ENCODE measurements at regions not wholly inside any gene's neighbourhood (a gene's known extent, or its start where the extent isn't known, plus 50 kb on each side); places are given as distances from the start of the nearest gene placed in this dataset.

DNA sequence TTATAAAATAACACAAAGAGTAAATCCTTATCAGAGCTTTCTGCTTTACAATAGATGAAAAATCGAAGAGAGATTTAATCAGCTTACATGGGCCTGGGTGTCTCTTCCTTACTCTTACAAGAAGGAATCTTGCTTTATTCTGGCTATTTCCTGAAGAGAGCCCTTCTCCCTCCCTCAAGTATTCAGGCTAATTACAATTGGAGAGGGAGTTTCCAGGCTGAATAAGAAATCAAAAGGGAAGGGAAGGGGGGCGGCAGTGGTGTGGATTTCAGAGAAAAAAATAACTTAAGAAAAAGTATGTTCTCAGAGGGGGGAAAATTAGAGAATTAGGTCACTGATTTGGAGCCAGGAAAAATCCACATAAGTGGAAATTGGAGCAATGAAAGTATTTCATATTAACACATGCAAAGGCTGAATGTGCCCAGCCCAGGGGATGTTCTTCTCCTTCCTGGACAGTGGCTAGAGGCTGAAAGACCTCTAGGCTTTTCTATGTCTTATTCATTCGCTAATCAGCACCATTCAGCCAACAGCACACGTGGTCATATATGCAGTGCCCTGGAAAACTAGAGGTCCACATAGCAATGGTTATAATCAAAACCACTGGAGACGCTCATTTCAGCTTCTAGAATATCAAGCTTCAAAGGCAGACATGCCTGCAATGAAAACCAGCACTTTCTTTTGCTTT lies 158.9 kb upstream of the BTG1 start:
- DNase-seq (ENCODE audit: low read depth) = no peak

DNA sequence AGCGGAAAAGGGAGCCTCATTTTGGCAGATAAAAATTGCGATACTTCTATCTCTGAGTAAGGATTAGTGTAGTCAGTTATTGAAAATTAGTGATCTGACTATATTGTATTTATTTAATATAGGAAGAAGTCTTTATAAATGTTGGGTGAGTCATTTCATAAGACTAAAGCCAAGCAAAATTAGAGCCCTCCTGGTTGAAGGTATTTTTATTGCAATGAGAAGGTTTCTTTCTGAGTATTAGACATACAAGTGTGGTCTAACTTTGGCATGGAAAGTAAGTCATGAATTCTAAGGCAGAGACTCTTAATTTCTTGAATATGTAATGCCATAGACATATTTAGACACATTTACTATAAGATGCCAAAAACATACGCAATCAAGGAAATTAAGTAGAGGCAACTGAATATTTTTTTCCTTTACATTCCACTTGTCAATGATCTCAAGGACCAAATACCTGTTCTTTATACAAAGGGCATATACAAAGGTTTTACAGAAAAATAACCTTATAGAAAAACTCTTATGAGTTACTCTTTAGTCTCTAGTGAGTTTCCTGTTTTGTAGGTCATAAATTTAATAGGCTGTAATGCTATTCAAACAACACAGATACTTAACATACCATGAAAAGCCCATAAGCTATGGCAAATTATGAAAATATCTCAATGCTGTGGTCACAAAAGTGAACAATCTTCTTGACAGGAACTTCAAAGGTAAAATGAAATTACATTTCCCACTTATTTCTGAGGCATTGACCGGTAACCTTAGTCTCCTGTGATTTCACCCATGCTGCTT lies 156.6 kb upstream of the BTG1 start:
- DNase-seq (ENCODE audit: low read depth) = no peak

DNA sequence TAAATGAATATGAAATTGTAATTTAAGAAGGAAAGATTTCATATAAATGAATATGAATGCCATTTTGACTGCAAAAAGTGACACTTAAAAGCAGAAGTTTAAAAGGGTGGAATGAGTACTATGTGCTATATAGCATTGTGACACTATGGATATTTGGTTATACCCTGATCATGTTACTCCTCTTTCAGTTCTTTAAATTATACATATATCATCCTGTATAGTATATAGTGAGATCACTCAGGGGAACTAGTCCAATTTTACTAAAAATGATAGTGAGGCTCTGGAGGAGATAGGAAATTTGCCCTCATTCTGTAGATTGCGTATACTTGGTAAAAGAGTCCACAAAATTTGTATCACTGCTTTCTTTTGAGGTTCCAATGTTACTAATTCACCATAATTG lies 155.7 kb upstream of the BTG1 start:
- no peak for DNase-seq (ENCODE audit: low read depth)

DNA sequence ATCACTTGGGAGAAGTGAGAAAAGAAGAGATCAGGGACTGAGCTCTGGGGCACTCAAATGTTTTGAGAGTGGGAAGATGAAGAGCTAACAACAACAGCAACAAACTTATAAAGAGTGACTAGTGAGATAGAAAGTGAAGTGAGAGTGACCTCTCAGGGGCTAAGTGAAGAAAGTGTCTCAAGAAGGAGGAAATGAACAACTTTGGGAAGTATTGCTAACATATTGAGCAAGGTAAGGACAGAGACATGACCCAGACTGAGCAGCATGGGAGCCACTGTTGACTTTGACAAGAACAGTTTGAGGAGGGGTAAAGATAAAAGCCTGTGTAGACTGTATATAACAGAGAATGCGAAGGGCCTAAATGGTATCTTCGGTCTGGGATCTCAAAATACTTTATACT lies 155.1 kb upstream of the BTG1 start:
- DNase-seq (ENCODE audit: low read depth) = no peak

DNA sequence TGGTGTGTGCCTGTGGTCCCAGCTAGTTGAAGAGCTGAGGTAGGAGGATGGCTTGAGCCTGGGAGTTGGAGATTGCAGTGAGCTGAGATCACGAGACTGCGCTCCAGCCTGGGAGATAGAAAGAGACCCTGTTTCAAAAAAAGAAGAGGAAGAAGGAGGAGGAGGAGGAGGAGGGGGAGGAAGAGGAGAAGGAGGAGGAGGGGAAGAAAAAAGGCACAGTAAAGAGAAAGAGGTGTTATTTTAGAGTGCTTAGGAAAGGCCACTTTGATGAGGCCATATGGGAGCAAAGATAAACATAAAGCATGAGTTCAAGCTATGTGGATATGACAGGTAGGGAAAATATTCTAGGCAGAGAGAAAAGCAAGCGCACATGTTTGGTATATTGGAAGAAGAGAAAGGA lies 154.1 kb upstream of the BTG1 start:
- no peak for DNase-seq (ENCODE audit: low read depth)

DNA sequence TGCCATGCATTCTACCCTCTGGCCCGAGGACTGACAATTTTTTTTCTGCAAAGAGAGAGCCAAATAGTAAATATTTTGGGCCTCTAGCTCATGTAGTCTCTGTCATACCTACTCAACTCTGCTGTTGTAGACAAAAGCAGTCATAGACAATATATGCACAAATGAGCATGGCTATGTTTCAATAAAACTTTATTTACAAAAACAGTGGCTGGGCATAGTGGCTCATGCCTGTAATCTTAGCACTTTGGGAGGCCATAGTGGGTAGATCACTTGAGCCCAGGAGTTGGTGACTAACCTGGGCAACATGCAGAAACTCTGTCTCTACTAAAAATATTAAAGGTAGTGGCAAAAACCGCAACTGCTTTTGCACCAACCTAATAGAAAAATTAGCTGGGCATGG lies 153.7 kb upstream of the BTG1 start:
- no peak for DNase-seq (ENCODE audit: low read depth)

DNA sequence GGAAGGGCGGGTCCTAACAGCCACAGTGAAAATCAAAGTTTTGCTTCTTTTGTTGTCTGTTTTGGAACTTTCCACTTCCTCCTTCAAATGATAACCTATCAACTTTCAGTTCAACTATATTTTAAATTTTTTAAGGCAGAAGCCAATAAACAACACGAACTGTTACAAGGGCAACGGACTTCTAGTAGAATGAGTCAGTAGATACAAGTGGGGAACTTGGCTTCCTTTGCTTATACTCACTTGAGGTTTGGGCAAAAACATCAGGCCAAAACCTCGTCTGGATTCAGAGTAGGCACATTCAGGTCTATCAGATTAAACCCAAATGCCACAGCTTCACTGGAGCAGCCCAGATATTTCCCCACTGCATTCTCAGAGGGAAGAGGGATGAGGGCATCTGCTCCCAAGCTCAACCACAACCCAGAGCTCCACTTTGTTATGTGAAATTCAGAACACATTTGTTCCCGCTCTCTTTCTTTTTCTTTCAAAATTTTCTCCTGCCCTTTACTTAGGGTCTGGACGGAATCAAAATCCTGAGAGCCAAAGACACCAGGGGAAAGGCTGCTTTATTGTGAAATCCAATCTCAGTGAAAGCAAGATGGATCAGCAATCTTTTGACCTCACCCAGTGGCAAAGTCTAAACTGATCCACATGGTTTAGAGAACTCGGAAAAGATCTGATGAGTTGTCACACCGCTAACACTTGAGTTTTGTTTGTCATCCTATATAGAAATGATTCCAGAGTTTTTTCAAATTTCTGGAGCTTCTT lies 152.5 kb upstream of the BTG1 start:
- DNase-seq (ENCODE audit: low read depth) = peak; percentile 62

DNA sequence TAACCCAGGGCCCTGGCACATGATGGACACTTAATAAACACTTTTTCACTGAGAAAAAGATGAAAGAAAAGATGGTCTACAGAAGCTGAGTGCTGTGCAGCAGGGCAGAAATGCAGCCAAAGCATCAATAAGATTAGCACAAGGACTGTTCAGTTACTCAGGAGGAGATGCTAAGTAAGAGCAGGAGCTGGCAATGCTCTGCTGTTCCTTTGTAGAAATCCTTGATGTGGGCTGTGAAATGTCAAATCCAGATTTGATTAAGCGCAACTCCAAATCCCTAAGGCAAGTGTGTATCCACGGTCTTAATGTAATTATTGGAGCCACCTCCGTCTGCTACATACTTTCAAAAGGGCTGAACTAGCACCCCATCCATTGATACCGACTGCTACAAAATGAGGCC lies 151.8 kb upstream of the BTG1 start:
- DNase-seq (ENCODE audit: low read depth) = no peak

DNA sequence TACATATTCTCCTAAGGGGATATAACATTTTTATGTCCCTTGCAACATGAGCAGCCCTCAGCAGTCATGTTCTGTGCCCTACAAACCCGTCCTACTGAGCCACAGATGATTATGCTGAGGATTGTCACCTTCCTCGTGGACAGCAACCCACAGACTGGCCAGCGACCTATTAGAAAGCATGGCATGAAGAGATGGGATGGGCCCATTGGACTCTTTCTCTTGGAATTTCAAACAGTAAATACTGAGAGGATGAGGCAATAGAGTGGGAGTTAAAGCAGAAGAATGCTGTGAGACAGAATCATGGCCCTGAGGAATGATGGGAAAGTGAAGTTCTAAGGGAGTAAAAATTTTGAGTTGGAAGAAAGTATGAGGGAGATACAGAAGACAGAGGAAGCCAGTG lies 149.9 kb upstream of the BTG1 start:
- no peak for DNase-seq (ENCODE audit: low read depth)

DNA sequence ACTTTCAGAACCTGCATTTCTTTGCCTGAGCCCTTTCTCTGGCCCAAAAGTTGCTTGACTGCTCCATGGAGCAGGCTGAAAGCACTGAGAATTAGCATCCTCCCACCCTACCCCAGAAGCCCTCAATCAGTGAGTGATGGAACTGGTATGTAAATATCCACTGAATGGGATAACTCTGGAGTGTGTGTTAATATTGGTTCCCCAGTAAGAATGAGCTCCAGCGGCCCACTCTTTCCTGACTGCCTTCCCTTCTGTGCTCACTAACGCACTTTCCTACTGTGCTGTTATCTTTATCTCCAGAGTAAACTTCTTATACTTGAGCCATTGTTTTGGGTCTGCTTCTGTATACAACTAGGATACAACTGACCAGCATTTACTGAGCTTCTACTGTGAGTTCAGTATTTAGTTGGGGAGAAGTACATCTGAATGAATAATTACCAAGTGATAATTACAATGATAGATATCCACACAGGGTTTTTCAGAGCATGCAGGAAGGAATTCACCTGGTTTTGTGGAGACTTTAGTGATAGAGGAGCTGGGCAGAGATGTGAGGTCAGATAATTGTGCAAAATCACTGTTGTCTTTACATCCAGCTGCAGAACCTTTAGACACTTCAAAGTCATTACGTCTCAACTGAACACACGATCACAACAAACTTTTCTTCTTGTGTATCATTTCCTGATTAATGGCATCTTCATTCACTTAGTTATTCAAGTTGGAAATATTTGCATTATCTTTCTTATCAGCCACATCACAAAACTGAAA lies 149.2 kb upstream of the BTG1 start:
- no peak for DNase-seq (ENCODE audit: low read depth)

DNA sequence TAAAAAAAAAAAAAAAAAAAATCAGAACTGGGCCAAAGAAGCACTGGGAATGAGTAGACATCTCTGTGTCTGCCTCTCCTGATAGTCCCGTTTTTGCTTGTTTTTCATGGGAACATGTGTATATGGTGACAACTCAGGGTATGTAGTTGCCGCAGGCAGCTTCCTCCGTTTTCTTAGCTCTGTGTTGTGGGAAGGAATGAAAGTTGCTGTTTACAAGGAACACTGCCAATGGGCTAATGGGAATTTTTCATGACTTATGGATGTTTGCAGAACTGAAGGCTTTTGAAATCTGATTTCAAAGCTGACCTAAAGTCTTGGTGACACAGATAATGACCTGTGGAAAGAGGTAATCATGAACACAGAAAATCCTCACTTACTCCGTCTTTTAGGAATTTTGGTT lies 146.4 kb upstream of the BTG1 start:
- no peak for DNase-seq (ENCODE audit: low read depth)

DNA sequence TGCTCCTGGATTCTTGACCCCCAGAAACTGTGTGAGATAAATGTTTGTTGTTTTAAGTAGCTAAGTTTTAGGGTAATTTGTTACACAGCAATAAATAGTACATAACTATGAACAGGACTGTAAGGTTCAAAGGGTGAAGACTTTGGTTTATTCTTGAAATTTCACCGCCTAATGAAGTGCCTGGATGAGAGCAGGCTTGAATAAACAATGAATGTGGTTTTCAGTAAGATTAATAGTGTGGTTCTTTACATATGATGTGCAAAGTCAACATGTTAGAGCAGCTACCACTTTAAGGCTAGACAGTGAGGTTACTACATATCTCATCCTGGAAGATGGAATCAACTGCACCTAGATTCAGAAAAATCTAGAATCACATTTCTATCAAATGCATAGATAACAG lies 145.2 kb upstream of the BTG1 start:
- DNase-seq (ENCODE audit: low read depth) = no peak

DNA sequence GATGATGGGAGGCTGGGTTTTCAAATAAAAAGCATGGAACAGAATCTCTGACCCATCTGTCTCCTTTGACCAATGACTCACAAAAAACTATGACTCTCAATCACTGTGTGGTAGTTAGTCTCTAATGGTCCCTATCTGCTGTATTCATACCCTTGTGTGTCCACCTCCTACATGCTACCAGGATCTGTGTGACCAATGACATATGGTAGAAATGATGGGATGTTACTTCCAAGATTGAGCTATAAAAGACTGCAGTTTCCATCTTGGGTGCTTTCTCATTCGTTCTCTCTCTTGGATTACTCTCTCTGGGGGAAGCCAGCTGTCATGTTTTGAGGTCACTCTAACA lies 144.7 kb upstream of the BTG1 start:
- DNase-seq (ENCODE audit: low read depth) = no peak

DNA sequence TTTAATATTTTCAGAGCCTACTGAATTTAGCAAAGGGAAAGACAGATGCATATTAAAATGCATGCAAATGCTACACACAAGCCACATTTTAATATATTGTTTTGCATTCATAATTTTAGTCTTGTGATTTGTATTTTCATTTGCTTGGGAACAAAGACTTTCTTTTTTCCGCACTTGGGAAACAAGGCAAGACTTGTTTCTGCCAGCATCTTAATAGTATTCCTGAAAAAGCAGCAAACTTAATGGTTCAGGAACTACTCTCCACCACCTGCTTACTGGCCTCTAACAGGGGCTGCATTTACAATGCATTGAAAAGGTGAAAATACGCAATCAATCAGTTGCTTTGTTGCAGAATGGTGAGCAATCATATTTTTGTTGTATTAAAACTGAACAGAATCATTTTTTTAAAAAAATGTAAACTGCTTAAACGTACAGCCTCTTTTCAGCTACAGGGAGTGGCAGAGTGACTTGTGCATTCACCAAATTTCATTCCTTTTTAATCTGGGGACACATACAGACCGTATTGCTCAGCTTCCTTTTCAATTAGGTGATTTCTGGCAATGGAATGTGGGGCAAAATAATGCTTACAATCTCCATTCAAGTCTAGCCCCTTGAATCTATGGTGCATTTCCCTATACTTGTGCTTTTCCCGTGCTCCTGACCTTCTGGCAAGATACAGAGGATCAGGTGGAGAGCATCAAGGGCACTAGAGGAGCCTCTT lies 144.1 kb upstream of the BTG1 start:
- DNase-seq (ENCODE audit: low read depth) = no peak

DNA sequence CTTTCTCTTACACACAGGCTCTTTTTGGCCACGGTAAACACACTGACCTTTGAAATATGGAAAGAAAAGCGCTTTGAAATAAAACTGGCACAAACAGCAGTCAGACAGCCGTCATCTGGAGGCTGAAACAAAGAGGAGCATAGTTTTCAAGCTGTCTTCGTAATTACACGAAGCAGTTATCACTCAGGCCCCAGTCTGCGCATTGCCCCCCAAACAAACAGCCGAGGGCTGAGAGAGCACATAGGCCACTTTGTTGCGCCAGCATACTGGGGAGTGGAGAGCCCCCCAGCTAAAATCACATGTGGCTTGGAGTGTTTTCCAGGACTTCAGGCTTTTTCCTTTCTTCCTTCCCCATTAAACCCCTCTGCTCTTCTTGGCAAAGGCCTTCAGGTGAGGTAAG lies 142.9 kb upstream of the BTG1 start:
- DNase-seq (ENCODE audit: low read depth) = no peak

DNA sequence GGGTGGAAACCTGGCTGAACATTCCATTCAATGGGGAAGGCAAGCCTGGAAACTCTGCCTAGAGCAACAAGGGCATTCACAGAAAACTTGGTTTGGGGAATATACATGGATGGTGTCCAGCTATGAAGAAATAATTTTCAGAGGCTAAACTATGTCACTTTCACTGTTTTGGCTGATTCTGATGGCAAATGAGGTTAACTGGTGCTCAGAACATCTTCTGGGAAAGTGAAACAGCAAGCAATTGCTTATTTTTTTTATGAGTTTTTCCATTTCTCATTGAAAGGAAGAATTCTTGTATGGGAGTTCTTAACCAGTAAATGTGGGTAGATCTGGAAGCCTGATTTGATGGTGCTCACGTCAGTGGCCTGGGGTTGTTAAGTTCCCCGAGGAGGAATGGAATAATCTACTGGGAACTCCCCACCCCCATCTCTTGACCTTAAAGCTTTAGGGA lies 132.8 kb upstream of the BTG1 start:
- DNase-seq (ENCODE audit: low read depth) = peak; percentile 14

DNA sequence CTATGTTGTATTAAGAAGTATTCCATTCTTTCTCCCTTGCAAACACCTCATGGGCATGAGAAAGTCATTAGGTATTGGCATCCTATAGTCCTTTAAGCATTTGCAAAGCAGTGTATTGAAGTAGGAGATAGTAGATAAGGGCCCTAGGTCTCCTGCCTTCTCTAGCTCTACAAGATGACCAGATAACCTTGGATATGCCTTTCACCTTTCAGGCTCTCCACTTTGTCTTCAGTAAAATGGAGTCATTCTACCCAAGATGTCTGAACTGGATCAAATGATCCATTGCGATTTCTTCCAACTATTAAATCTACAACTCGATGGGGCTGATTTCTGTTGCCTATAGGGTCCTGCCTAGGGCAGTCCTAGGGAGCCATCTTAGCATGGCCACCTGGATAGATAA lies 132.1 kb upstream of the BTG1 start:
- no peak for DNase-seq (ENCODE audit: low read depth)

DNA sequence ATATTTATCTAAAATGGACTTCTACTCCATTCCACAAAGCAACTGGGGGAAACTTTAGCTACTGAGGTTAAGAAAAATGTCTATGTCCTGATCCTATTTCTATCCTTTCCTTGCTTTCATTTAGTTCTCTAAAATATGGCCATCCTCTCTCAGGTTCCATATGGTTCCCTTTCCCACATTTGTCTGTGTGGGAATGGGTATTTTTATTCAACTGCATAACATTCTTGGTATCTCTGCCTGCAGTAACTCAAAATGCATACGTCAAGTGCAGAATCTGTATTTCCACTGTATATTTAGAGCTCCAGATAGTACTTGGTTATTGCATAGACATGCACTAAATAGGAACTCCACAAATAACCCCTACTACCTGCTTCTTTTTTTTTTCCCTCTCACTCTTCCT lies 130.6 kb upstream of the BTG1 start:
- DNase-seq (ENCODE audit: low read depth) = no peak

DNA sequence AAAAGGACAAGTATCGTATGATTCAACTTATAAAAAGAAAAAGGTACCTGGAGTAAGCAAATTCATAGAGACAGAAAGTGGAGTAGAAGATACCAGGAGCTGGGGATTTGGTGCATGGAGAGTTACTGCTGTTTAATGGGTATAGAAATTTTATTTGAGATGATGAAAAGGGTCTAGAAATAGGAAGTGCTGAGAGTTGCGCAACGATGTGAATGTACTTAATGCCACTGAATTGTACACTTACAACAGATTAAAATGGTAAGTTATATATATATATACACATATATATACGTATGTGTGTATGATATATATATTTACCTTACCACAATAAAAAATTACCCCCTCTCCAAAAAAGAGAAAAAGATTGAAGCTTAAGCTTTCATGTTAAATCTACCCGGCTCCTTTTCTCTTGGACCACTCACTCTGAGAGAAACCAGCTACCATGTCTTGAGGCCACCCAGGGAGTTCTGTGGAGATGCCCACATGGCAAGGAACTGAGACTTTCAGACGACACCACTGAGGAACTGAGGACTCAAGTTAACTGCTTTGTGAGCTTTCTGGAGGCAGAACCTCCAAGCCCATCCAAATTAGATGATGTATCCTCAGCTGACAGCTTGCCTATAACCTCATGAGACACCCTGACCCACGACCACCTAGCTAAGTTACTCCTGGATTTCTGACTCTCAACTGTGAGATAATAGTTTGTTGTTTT lies 130.0 kb upstream of the BTG1 start:
- no peak for DNase-seq (ENCODE audit: low read depth)

DNA sequence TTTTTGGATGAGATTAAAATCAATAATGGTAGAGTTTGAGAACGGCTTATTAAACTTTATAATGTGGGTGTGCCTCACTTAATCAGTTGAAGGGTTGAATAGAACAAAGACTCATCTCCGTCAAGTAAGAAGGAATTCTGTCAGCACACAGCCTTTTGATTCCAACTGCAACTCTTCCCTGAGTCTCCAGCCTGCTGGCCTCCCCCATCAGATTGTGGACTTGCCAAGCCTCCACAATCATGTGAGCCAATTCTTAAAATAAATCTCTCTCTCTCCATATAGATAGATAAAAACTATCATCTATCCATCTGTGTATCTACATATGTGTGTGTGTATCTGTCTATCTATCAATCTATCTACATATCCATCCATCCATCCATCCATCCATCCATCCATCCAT lies 127.4 kb upstream of the BTG1 start:
- DNase-seq (ENCODE audit: low read depth) = no peak
